PC-9 (cell line): ENCODE measurements at regions not wholly inside any gene's neighbourhood (a gene's known extent, or its start where the extent isn't known, plus 50 kb on each side); places are given as distances from the start of the nearest gene placed in this dataset.

Experiments
- BruUV-seq: library from RNA; stranded (reverse); fragments of 400-500 nt; replicated peaks from 2 replicates; lab custom pipeline; 2021; lab: Mats Ljungman, UMichigan
- CTCF ChIA-PET: fragments of 300-600 bp; sonication (Branson Sonifier 250); formaldehyde crosslinking; loops from one replicate; lab custom pipeline; 2022; ENCODE audit warnings: antibody characterized with exemption; lab: Charles Lee
- POLR2A ChIA-PET: fragments of 300-600 bp; sonication (Branson Sonifier 250); formaldehyde crosslinking; loops from one replicate; lab custom pipeline; 2022; ENCODE audit warnings: antibody characterized with exemption; ENCODE audit not compliant: unreplicated experiment; lab: Charles Lee
- DNase-seq, 2 experiments: peaks; one replicate each; pipeline versions ENCODE4 v3.0.0 to v3.0.0-alpha.2; 2015 to 2022; ENCODE audit warnings: mixed read lengths in 1 of 2
- H2AFZ ChIP-seq: fragments of 200-600 bp; sonication (generic); 2 replicates; pipeline ENCODE4 v1.8.1; 2017; ENCODE audit warnings: antibody characterized with exemption
- H3F3A ChIP-seq: fragments of 200-600 bp; sonication (generic); 2 replicates; pipeline ENCODE4 v1.8.1; 2017; ENCODE audit warnings: antibody characterized with exemption, mild to moderate bottlenecking, low read depth; ENCODE audit not compliant: insufficient read depth
- H3K27ac ChIP-seq: fragments of 200-600 bp; sonication (generic); 2 replicates; pipeline ENCODE4 v1.6.1; 2016; ENCODE audit warnings: mixed run types
- H3K27me3 ChIP-seq: fragments of 200-600 bp; sonication (generic); 2 replicates; pipeline ENCODE4 v1.6.1; 2016; ENCODE audit warnings: low read depth, mixed run types; ENCODE audit not compliant: insufficient read depth
- H3K36me3 ChIP-seq: fragments of 200-600 bp; sonication (generic); 2 replicates; pipeline ENCODE4 v1.6.1; 2016; ENCODE audit warnings: low read depth, mixed run types
- H3K4me1 ChIP-seq: fragments of 200-600 bp; sonication (generic); replicated peaks from 2 replicates; pipeline ENCODE4 v1.6.1; 2016; ENCODE audit warnings: mixed run types; ENCODE audit not compliant: insufficient read depth
- H3K4me2 ChIP-seq: fragments of 200-600 bp; sonication (generic); 2 replicates; pipeline ENCODE4 v1.6.1; 2017; ENCODE audit warnings: mixed run types
- H3K4me3 ChIP-seq: fragments of 200-600 bp; sonication (generic); 2 replicates; pipeline ENCODE4 v1.6.1; 2016; ENCODE audit warnings: mixed run types
- H3K79me2 ChIP-seq: fragments of 200-600 bp; sonication (generic); 2 replicates; pipeline ENCODE4 v1.6.1; 2017; ENCODE audit warnings: low read depth, mixed run types
- H3K9me2 ChIP-seq: fragments of 200-600 bp; sonication (generic); 2 replicates; pipeline ENCODE4 v1.8.1; 2017; ENCODE audit warnings: mild to moderate bottlenecking; ENCODE audit not compliant: insufficient read depth
- H3K9me3 ChIP-seq: fragments of 200-600 bp; sonication (generic); 2 replicates; pipeline ENCODE4 v1.8.1; 2016; ENCODE audit warnings: low read depth; ENCODE audit not compliant: insufficient read depth
- H4K20me1 ChIP-seq: fragments of 200-600 bp; sonication (generic); 2 replicates; pipeline ENCODE4 v1.8.1; 2017; ENCODE audit not compliant: insufficient read depth
- EZH2 ChIP-seq: fragments of 200-600 bp; sonication (generic); IDR thresholded peaks from 2 replicates; pipeline ENCODE4 v1.8.0; 2017; ENCODE audit warnings: antibody characterized with exemption, low read depth
- intact Hi-C: fragments of 100-400 bp; cut with micrococcal nuclease; formaldehyde crosslinking; loops from one replicate; pipeline ENCODE4 v1.10.0; 2022; ENCODE audit not compliant: unreplicated experiment
- TF ChIP-seq, protein P1 (sequence below): fragments of 200-600 bp; sonication (generic); conservative IDR thresholded peaks from 2 replicates; pipeline ENCODE4 v1.6.1; 2017; ENCODE audit warnings: mixed run types, antibody characterized with exemption, mild to moderate bottlenecking, moderate library complexity

DNA sequence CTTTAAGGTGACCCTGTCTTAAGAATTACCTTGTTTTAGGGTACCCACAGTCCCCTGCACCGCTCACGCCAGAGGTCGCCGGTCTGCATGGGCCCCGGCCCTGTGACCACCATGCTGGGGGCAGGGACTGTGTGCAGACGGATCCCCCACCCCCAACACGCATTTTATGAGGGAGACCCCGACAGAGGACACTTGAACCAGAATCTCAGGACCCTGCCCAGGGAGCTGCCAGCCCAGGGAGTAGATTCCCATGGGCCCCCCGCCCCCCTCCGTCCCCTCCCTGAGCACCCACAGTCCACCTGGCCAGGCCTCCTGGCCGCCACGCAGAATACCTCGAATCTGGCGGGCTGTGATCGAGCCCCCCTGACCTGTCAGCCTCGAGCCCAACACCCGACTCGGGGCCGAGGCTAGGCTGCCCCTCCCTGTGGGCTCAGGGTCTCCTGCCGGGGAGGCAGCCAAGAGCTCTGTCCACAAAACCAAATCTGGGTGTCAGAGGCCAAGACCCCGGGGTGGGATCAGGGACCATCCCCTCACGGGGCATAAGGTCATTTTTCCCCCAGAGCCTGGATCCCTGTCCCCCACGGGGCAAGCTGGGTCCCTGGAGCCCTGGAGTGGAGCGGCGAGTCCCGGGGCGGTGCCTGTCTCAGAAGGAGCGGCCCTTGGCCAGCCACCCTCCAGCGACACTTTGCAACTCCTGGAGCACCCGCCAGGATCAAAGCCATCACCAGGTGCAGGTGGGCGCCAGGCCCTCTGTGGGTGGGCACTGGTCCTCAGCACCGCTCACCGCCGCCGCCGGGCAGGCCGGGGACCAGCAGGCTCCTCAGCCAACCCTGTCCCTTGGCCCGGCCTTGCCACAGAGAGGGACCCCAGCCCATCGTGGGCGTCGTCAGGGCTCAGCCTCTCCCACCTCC lies 155.8 kb upstream of the PKP2 start:
- no peaks in the 10 kb centered on the region for H3K9me2 ChIP-seq
- no peaks in the 10 kb centered on the region for H3K27me3 ChIP-seq
- H3K79me2 ChIP-seq: no peaks in the 10 kb centered on the region
- BruUV-seq: no TSS peak
- 0 out of 2 replicates have a peak, but pooled peaks cover 4% of the 10 kb centered on the region for H3K9me3 ChIP-seq
- DNase-seq: no peak
- no peaks in the 10 kb centered on the region for H3F3A ChIP-seq
- ChIA-PET POLR2A (no interaction called here), CTCF (no interaction called here)
- intact Hi-C loops: no loop called here
- H3K4me2 ChIP-seq: no peak overlapping the region
- no peaks in the 10 kb centered on the region for H4K20me1 ChIP-seq
- H3K4me1 ChIP-seq: no peaks in the 10 kb centered on the region
- TF ChIP-seq, protein P1, sequence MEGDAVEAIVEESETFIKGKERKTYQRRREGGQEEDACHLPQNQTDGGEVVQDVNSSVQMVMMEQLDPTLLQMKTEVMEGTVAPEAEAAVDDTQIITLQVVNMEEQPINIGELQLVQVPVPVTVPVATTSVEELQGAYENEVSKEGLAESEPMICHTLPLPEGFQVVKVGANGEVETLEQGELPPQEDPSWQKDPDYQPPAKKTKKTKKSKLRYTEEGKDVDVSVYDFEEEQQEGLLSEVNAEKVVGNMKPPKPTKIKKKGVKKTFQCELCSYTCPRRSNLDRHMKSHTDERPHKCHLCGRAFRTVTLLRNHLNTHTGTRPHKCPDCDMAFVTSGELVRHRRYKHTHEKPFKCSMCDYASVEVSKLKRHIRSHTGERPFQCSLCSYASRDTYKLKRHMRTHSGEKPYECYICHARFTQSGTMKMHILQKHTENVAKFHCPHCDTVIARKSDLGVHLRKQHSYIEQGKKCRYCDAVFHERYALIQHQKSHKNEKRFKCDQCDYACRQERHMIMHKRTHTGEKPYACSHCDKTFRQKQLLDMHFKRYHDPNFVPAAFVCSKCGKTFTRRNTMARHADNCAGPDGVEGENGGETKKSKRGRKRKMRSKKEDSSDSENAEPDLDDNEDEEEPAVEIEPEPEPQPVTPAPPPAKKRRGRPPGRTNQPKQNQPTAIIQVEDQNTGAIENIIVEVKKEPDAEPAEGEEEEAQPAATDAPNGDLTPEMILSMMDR: no peak
- no peaks in the 10 kb centered on the region for H3K36me3 ChIP-seq
- H3K27ac ChIP-seq: no peak overlapping the region
- H3K4me3 ChIP-seq: no peak overlapping the region
- H2AFZ ChIP-seq: no peak overlapping the region

DNA sequence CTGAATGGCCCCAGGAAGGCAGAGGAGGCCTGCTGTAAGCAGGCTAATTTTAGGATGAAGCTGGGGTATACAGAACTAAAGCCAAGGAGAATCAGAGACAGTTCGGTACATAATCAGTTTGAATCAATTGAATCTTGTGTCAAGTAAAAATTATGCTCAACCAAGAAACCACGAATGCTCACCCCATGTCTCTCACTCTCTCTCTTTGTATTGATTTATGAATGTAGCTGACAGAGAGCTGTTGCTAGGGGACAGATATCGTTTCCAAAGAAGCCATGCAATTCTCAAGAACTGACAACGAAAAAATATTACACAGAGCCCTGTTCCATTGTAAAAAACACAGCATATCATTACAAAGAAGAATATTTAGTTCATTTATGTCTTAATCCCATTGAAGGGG lies 151.1 kb upstream of the PKP2 start:
- Histone ChIP-seq H3K79me2 (no peaks in the 10 kb centered on the region), H3K4me3 (no peak overlapping the region), H3F3A (no peaks in the 10 kb centered on the region), H2AFZ (peak overlapping the region; percentile 55; the same call in 1 of the 2 replicates), H4K20me1 (no peaks in the 10 kb centered on the region), H3K4me1 (no peaks in the 10 kb centered on the region), H3K36me3 (no peaks in the 10 kb centered on the region), H3K9me2 (no peaks in the 10 kb centered on the region), H3K9me3 (0 out of 2 replicates have a peak, but pooled peaks cover 4% of the 10 kb centered on the region), H3K27ac (no peak overlapping the region), H3K4me2 (no peak overlapping the region), H3K27me3 (no peaks in the 10 kb centered on the region)
- no peak for TF ChIP-seq EZH2
- TF ChIP-seq, protein P1: no peak
- ChIA-PET POLR2A (no interaction called here), CTCF (no interaction called here)
- DNase-seq: no peak
- BruUV-seq: no TSS peak
- intact Hi-C loops: no loop called here

DNA sequence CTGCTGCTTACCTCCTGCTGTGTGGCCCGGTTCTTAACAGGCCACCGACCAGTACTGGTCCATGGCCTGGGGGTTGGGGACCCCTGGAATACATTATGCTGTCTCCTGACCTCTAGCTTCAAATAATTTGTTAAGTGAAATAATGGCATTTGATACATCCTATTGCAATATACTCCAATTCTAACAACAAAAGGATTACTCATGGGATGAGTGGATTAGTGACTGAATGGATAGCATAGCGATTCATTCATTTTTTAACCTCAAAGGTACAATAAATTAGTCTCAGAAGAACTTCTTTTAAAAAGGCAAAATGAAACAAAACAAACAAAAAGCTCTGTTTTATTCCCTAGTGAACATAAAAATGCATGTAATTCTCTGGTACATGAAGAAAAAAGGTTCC lies 147.9 kb upstream of the PKP2 start:
- POLR2A ChIA-PET: no interaction called here
- peaks cover 7% of the 10 kb centered on the region; the same call in 1 of the 2 replicates for H3K9me3 ChIP-seq
- no peak overlapping the region for H2AFZ ChIP-seq
- H3K4me1 ChIP-seq: no peaks in the 10 kb centered on the region
- no TSS peak for BruUV-seq
- no peak overlapping the region for H3K4me3 ChIP-seq
- no peak overlapping the region for H3K4me2 ChIP-seq
- H3K79me2 ChIP-seq: no peaks in the 10 kb centered on the region
- H3K27ac ChIP-seq: no peak overlapping the region
- H3K9me2 ChIP-seq: no peaks in the 10 kb centered on the region
- TF ChIP-seq EZH2: no peak
- TF ChIP-seq, protein P1: no peak
- H4K20me1 ChIP-seq: no peaks in the 10 kb centered on the region
- no peak for DNase-seq
- H3K27me3 ChIP-seq: no peaks in the 10 kb centered on the region
- no peaks in the 10 kb centered on the region for H3F3A ChIP-seq
- H3K36me3 ChIP-seq: no peaks in the 10 kb centered on the region
- intact Hi-C loops: no loop called here
- CTCF ChIA-PET: no interaction called here
